ENCODE measurements at regions not wholly inside any gene's neighbourhood (a gene's known extent, or its start where the extent isn't known, plus 50 kb on each side); places are given as distances from the start of the nearest gene placed in this dataset.

- TF ChIP-seq CTCF (IDR thresholded peaks at IDR 0.05; ENCODE audit: low read depth, low read length) (no peak), EZH2phosphoT487 (IDR thresholded peaks at IDR 0.05; ENCODE audit: low read depth) (no peak)
These were observed 172.3 kb upstream of the TMPO start for GRCh38 chr12:98343002-98343567.

Data from OCI-LY3 (cell line).